IMR-90 (cell line): ENCODE measurements at regions not wholly inside any gene's neighbourhood (a gene's known extent, or its start where the extent isn't known, plus 50 kb on each side); places are given as distances from the start of the nearest gene placed in this dataset.

Source experiments
- ATAC-seq: fragments of 200-7000 bp; cut with Tn5 transposase; 2 replicates; pipeline ENCODE4 v1.9.1; 2020; ENCODE audit warnings: low read depth, mild to moderate bottlenecking, moderate library complexity
- BruUV-seq: library from RNA; stranded (reverse); fragments of 400-500 nt; replicated peaks from 2 replicates; lab custom pipeline; 2021; lab: Mats Ljungman, UMichigan
- CTCF ChIA-PET: fragments of 300-600 bp; formaldehyde crosslinking; extraction: SDS; loops from one replicate; lab custom pipeline; 2021; ENCODE audit warnings: antibody characterized with exemption; lab: Yijun Ruan, JAX
- POLR2A ChIA-PET: fragments of 300-600 bp; sonication (Branson Sonifier 250); formaldehyde crosslinking; loops from one replicate; lab custom pipeline; 2022; ENCODE audit warnings: antibody characterized with exemption; ENCODE audit not compliant: unreplicated experiment; lab: Charles Lee
- DNase-seq: peaks from one replicate; pipeline ENCODE4 v3.0.0; 2013
- H2AFZ ChIP-seq: replicated peaks from 2 replicates; pipeline ENCODE3; 2013; ENCODE audit warnings: low read length, mild to moderate bottlenecking; ENCODE audit not compliant: poor library complexity
- H2AK5ac ChIP-seq: 2 replicates; pipeline ENCODE4 v1.6.1; 2013; ENCODE audit warnings: low read depth, low read length, inconsistent platforms
- H2AK9ac ChIP-seq: replicated peaks from 2 replicates; pipeline ENCODE3; 2013; ENCODE audit warnings: mild to moderate bottlenecking, low read depth, low read length, moderate library complexity; ENCODE audit not compliant: poor library complexity
- H2BK120ac ChIP-seq: 2 replicates; pipeline ENCODE4 v1.6.1; 2013; ENCODE audit warnings: low read depth, low read length, inconsistent platforms
- H2BK15ac ChIP-seq: 3 replicates; pipeline ENCODE4 v1.6.1; 2013; ENCODE audit warnings: low read depth, low read length, inconsistent platforms
- H2BK20ac ChIP-seq: 2 replicates; pipeline ENCODE4 v1.6.1; 2013; ENCODE audit warnings: low read depth, mild to moderate bottlenecking, inconsistent platforms, low read length, moderate library complexity
- H2BK5ac ChIP-seq: 2 replicates; pipeline ENCODE4 v1.6.1; 2013; ENCODE audit warnings: mild to moderate bottlenecking, low read depth, low read length, inconsistent platforms; ENCODE audit not compliant: poor library complexity, severe bottlenecking
- H3K14ac ChIP-seq: replicated peaks from 2 replicates; pipeline ENCODE4 v1.6.1; 2013; ENCODE audit warnings: low read depth, low read length, inconsistent platforms
- H3K18ac ChIP-seq: 2 replicates; pipeline ENCODE4 v1.6.1; 2013; ENCODE audit warnings: low read depth, low read length, control low read depth
- H3K23ac ChIP-seq: 2 replicates; pipeline ENCODE4 v1.6.1; 2013; ENCODE audit warnings: low read depth, low read length, inconsistent platforms
- H3K27ac ChIP-seq: 2 replicates; pipeline ENCODE4 v1.5.1; 2013; ENCODE audit warnings: mild to moderate bottlenecking, control low read depth, low read length; ENCODE audit not compliant: insufficient read depth
- H3K27me3 ChIP-seq: 2 replicates; pipeline ENCODE4 v1.6.1; 2013; ENCODE audit warnings: low read length; ENCODE audit not compliant: control insufficient read depth, insufficient read depth
- H3K36me3 ChIP-seq: 2 replicates; pipeline ENCODE4 v1.6.1; 2013; ENCODE audit warnings: low read length, mixed read lengths; ENCODE audit not compliant: control insufficient read depth, insufficient read depth
- H3K4ac ChIP-seq: 2 replicates; pipeline ENCODE4 v1.6.1; 2013; ENCODE audit warnings: low read depth, low read length, inconsistent platforms
- H3K4me1 ChIP-seq: 2 replicates; pipeline ENCODE4 v1.6.1; 2013; ENCODE audit warnings: low read length, mixed read lengths; ENCODE audit not compliant: control insufficient read depth, insufficient read depth
- H3K4me2 ChIP-seq: 2 replicates; pipeline ENCODE4 v1.6.1; 2013; ENCODE audit warnings: low read depth, mild to moderate bottlenecking, control low read depth, low read length, moderate library complexity
- H3K4me3 ChIP-seq: 2 replicates; pipeline ENCODE4 v1.5.1; 2013; ENCODE audit warnings: low read depth, mild to moderate bottlenecking, control low read depth, low read length, moderate library complexity; ENCODE audit not compliant: insufficient read depth
- H3K56ac ChIP-seq: 2 replicates; pipeline ENCODE4 v1.6.1; 2013; ENCODE audit warnings: low read length, inconsistent platforms; ENCODE audit not compliant: insufficient read depth; ENCODE audit errors: extremely low read depth
- H3K79me1 ChIP-seq, 2 experiments: 2 replicates each; pipeline ENCODE4 v1.6.1; 2013; ENCODE audit warnings: low read length in 2 of 2, inconsistent platforms in 1 of 2, low read depth in 1 of 2
- H3K9ac ChIP-seq: 2 replicates; pipeline ENCODE4 v1.6.1; 2013; ENCODE audit warnings: low read depth, low read length, control low read depth
- H3K9me1 ChIP-seq: 2 replicates; pipeline ENCODE4 v1.6.1; 2013; ENCODE audit warnings: low read length, inconsistent platforms; ENCODE audit not compliant: insufficient read depth
- H3K9me3 ChIP-seq: 2 replicates; pipeline ENCODE4 v1.6.1; 2013; ENCODE audit warnings: low read length; ENCODE audit not compliant: control insufficient read depth, insufficient read depth
- H4K20me1 ChIP-seq: 2 replicates; pipeline ENCODE4 v1.6.1; 2013; ENCODE audit warnings: low read length, inconsistent platforms; ENCODE audit not compliant: insufficient read depth
- H4K5ac ChIP-seq: 2 replicates; pipeline ENCODE4 v1.6.1; 2013; ENCODE audit warnings: mild to moderate bottlenecking, low read depth, low read length, control low read depth
- H4K8ac ChIP-seq, 2 experiments: 2 replicates each; pipeline ENCODE4 v1.6.1; 2013; ENCODE audit warnings: low read depth in 2 of 2, low read length in 2 of 2, control low read depth in 1 of 2, inconsistent platforms in 1 of 2
- H4K91ac ChIP-seq: 2 replicates; pipeline ENCODE4 v1.6.1; 2013; ENCODE audit warnings: low read depth, low read length, inconsistent platforms; ENCODE audit not compliant: insufficient read depth
- BHLHE40 ChIP-seq: fragments of 150-350 bp; IDR thresholded peaks from 2 replicates; pipeline ENCODE4 v1.6.1; 2016; ENCODE audit warnings: mild to moderate bottlenecking, low read depth, low read length
- CEBPB ChIP-seq: IDR thresholded peaks from 2 replicates; pipeline ENCODE4 v1.6.1; 2012; ENCODE audit warnings: low read depth, low read length, improper control_type of control experiment
- CHD1 ChIP-seq: IDR thresholded peaks from 2 replicates; pipeline ENCODE4 v1.6.1; 2012; ENCODE audit warnings: low read depth, low read length, improper control_type of control experiment
- CTCF ChIP-seq: conservative IDR thresholded peaks from 2 replicates; pipeline ENCODE4 v1.5.1; 2012; ENCODE audit warnings: mild to moderate bottlenecking, low read depth, low read length, improper control_type of control experiment
- ELK1 ChIP-seq: fragments of 150-350 bp; IDR thresholded peaks from 2 replicates; pipeline ENCODE4 v1.6.1; 2016; ENCODE audit warnings: low read depth, mild to moderate bottlenecking, low read length, moderate library complexity, borderline replicate concordance
- FOS ChIP-seq: fragments of 150-350 bp; IDR thresholded peaks from 2 replicates; pipeline ENCODE4 v1.6.1; 2016; ENCODE audit warnings: low read depth, low read length
- MAFK ChIP-seq: IDR thresholded peaks from 2 replicates; pipeline ENCODE4 v1.6.1; 2012; ENCODE audit warnings: low read depth, low read length, improper control_type of control experiment
- MAZ ChIP-seq: IDR thresholded peaks from 2 replicates; pipeline ENCODE4 v1.6.1; 2012; ENCODE audit warnings: low read depth, mild to moderate bottlenecking, low read length, improper control_type of control experiment, moderate library complexity, borderline replicate concordance
- MXI1 ChIP-seq: IDR thresholded peaks from 2 replicates; pipeline ENCODE4 v1.6.1; 2012; ENCODE audit warnings: low read depth, mild to moderate bottlenecking, low read length, moderate library complexity, borderline replicate concordance
- NFE2L2 ChIP-seq: fragments of 150-350 bp; IDR thresholded peaks from 2 replicates; pipeline ENCODE4 v1.6.1; 2016; ENCODE audit warnings: low read depth, mild to moderate bottlenecking, low read length
- POLR2A ChIP-seq: IDR thresholded peaks from 2 replicates; pipeline ENCODE4 v1.6.1; 2012; ENCODE audit warnings: mild to moderate bottlenecking, low read depth, low read length
- RAD21 ChIP-seq: IDR thresholded peaks from 2 replicates; pipeline ENCODE4 v1.6.1; 2012; ENCODE audit warnings: low read length, improper control_type of control experiment
- RCOR1 ChIP-seq: IDR thresholded peaks from 2 replicates; pipeline ENCODE4 v1.6.1; 2012; ENCODE audit warnings: mild to moderate bottlenecking, low read length, improper control_type of control experiment; ENCODE audit not compliant: insufficient replicate concordance
- RFX5 ChIP-seq: IDR thresholded peaks from 2 replicates; pipeline ENCODE4 v1.8.0; 2012; ENCODE audit warnings: low read depth, mild to moderate bottlenecking, low read length, moderate library complexity
- SMC3 ChIP-seq: fragments of 150-350 bp; IDR thresholded peaks from 2 replicates; pipeline ENCODE4 v1.6.1; 2016; ENCODE audit warnings: low read depth, mild to moderate bottlenecking, antibody characterized with exemption, low read length, moderate library complexity
- USF2 ChIP-seq: fragments of 150-350 bp; IDR thresholded peaks from 2 replicates; pipeline ENCODE4 v1.6.1; 2017; ENCODE audit warnings: mild to moderate bottlenecking, antibody characterized with exemption, low read length, low read depth
- WGBS, 2 experiments: methylation state at CpG; one replicate each; pipeline versions ENCODE4 v1.1.5 to v1.1.7; 2013; ENCODE audit warnings: missing lambda C conversion rate in 2 of 2; ENCODE audit not compliant: insufficient read length in 1 of 2; ENCODE audit errors: extremely low coverage in 2 of 2; 5-methylcytosine and 5-hydroxymethylcytosine counted together
- dilution Hi-C: fragments of 300-500 bp; cut with HindIII; formaldehyde crosslinking; loops from one replicate; pipeline ENCODE4 v1.14.3; 2018; ENCODE audit warnings: low sequenced_read_pairs; ENCODE audit not compliant: unreplicated experiment
- in situ Hi-C: fragments of 300-500 bp; cut with MboI; formaldehyde crosslinking; loops from 3 replicates; pipeline ENCODE4 v1.14.3; 2019; ENCODE audit warnings: low sequenced_read_pairs, inconsistent platforms, mixed read lengths
- intact Hi-C: fragments of 100-400 bp; cut with micrococcal nuclease; formaldehyde crosslinking; loops from 2 replicates; pipeline ENCODE4 v1.10.0; 2022

GRCh38 chr10:57664815-57665214 lies 602.9 kb downstream of the IPMK start:
- CTCF ChIA-PET, result no interaction called here
- in situ Hi-C loops, result no loop called here

More at GRCh38 chr10:57664815-57665214, 602.9 kb downstream of the IPMK start:
- ATAC-seq, result no peak
- Histone ChIP-seq H2AFZ (no peak overlapping the region), H3K4me1 (no peaks in the 10 kb centered on the region), H3K56ac (no peak overlapping the region), H2AK9ac (no peak overlapping the region), H4K8ac (no peak overlapping the region), H3K9me3 (no peaks in the 10 kb centered on the region), H3K36me3 (no peaks in the 10 kb centered on the region), H4K20me1 (no peaks in the 10 kb centered on the region), H3K27me3 (no peaks in the 10 kb centered on the region), H2BK20ac (no peak overlapping the region), H3K4ac (no peak overlapping the region), H3K4me2 (no peak overlapping the region), H2AK5ac (no peak overlapping the region), H3K4me3 (no peak overlapping the region), H3K9me1 (no peaks in the 10 kb centered on the region), H4K91ac (no peak overlapping the region), H3K27ac (no peak overlapping the region), H3K79me1 (no peaks in the 10 kb centered on the region), H3K18ac (no peak overlapping the region), H2BK120ac (no peak overlapping the region), H2BK5ac (no peak overlapping the region), H2BK15ac (no peak overlapping the region), H4K5ac (no peak overlapping the region), H3K14ac (no peak overlapping the region), H3K9ac (no peak overlapping the region), H3K23ac (no peak overlapping the region)
- POLR2A ChIA-PET, result no interaction called here
- dilution Hi-C loops (no loop called here), intact Hi-C loops (no loop called here)
- no TSS peak for BruUV-seq
- DNase-seq, result no peak
- TF ChIP-seq MAZ (no peak), USF2 (no peak), POLR2A (no peak), CEBPB (no peak), FOS (no peak), CHD1 (no peak), SMC3 (no peak), BHLHE40 (no peak), NFE2L2 (no peak), MXI1 (no peak), RFX5 (no peak), ELK1 (no peak), RCOR1 (no peak), CTCF (no peak), RAD21 (no peak), MAFK (no peak)
- WGBS, 2 experiments, result no CpG with 5 or more reads among the region's 3 CpGs
